ENCODE measurements at regions not wholly inside any gene's neighbourhood (a gene's known extent, or its start where the extent isn't known, plus 50 kb on each side); places are given as distances from the start of the nearest gene placed in this dataset.
"Not testable (repeated sequence)": the region's sequence is repeated elsewhere in the genome, so short reads cannot be mapped to it uniquely, and the experiment has no call there.

DNA sequence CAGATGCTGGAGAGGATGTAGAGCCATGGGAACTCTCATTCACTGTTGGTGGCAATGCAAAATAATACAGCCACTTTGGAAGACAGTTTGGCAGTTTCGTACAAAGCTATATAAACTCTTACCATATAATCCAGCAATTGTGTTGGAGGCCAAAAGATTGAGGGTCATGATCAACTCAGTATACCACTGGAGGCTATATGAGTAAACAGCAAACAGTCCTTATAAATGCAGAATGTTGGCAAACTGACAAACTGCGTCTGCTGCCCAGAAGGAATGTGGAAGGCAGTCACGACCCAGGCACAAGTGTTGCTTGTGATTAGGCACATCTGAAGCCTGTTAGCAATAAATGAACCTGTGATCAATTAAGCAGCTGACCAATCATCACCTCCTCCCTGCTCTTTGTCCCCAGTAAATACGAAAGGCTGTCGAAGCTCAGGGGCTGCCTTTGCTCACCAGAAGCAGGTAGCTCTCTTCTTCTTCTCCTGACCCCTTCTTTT, 98.1 kb upstream of the SPOPL start:
- no peak for DNase-seq

- no peak for DNase-seq
These were observed 87.6 kb upstream of the SPOPL start for GRCh38 chr2:138414014-138414413.

- DNase-seq: no peak
These were observed 85.6 kb upstream of the SPOPL start for GRCh38 chr2:138415985-138416384.

GRCh38 chr2:138418453-138418852, 83.1 kb upstream of the SPOPL start:
- DNase-seq: no peak

DNA sequence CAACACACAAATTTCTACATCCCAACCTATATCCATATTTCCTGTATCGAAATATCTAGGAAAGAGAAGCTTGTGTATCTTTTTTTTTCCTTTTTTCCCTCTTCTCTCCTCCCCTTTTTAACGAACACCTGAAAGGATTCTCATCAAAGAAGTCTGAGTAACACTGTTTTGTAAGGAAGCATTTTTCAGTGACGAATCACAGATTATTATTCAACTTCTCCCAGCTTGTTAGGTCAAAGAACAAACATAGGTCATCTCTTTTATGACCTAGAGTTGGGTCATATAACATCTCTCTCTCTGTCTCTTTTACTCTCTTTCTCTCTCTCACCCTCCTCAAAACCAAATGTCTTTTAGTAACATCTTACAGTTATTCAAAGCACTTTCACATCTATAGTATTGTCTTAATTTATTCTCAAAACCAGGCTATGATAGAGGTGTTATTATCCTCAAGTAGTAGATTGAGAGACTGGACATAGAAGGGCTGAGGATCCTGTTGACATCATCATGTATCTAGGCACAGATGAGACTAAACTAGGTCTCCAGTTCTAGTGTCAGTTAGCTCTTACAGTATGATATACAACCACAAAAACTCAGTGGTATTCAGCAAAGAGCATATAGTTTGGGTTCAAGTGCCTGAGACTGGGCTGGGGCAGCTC, 80.1 kb upstream of the SPOPL start:
- DNase-seq: no peak

- no peak for DNase-seq
These were observed 79.6 kb upstream of the SPOPL start for GRCh38 chr2:138421971-138422335.

- DNase-seq: no peak
These were observed 78.4 kb upstream of the SPOPL start for GRCh38 chr2:138423198-138423597.

DNA sequence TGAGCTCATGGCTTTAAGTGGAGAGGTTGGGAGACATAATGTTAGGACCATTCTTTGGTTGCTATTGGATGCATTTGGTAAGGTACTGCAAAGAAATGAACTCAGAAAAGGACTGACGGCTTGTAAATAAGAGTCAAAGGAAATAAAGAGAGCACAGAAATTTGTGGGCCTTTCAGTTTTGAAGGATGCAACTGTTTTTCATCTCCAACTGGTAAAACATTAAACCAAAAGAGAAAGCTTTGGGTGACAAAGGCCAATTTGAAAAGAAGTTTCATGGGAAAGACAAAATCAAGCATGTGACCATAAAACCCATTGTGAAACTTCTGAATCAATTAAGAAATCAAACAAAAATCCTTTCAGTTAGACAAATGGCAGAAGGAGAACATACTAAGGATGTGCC, 77.8 kb upstream of the SPOPL start:
- no peak for DNase-seq

DNA sequence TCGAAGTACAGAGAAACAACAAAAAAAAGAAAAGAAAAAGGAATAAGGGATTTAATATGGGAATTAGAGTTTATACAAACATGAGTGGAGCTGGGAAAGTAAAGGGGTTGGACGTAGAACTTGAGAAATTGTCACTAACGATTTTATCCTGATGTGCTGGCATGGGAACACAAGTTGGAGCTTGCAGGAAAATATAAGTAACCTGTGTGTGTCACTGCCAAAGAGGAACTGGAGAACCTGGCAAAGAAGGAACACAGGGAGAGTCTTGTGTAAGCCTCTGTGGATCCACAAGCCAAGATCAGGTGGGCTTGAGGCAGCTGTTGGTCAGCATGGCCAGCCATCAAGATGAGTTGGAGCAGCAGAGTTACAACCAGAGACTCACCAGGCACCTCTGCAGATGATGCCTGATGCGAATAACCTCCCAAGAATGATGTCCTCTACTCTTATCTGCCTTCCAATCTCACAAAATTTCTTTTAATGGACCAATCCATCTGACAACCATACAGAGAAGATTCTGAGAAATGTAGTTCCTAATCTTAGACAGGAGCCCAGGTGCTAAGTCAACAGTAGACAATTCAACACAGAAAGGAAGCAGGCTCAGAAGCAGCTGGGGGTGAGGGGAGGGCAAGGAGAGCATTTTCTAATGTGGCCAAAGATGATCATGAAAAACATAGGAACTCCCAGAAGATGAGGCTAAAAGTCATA, 77.0 kb upstream of the SPOPL start:
- no peak for DNase-seq

DNA sequence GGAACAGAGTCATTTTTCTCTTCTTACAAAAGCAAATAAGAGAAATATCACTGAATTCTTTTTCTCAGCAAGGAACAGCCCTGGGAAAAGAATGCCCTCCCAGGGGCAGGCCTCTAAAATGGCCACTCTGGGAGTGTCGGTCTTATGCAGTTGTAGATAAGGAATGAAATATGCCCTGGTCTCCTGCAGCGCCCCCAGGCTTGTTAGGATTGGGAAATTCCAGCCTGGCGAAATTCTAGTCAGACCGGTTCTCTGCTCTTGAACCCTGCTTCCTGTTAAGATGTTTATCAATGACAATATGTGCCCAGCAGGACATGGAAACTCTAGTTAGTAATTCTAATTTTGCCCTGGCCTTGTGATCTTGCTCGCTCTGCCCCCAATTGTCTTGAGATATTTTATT, 75.5 kb upstream of the SPOPL start:
- DNase-seq: not testable (repeated sequence)

DNA sequence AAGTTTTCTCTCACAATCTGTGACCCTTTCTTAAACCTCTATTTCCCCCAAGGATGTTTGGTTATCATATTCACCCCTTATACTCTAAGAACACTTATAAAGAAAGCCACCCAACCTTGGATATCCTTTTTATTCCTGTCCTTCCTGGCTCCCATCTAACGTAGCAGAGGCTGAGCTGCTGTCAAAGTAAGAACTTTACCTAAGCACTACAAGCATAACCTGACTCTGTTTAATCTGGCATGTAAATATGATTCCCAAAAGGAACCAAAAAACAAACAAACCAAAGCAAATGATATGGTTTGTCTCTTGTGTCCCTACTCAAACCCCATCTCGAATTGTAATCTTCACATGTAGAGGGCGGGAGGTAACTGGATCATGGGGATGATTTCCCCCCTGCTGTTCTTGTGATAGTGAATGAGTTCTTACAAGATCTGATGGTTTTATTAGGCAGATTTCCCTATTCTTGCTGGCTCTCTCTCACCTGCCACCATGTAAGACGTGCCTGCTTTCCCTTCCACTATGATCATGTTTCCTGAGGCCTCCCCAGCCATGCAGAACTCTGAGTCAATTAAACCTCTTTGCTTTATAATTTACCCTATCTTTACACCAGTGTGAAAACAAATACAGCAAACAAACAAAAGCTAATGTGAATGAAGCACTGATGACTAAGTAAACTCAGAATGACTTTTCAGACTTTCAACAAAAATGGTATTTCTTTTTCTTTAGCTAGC, 72.7 kb upstream of the SPOPL start:
- peak; percentile 3 for DNase-seq

GRCh38 chr2:138430181-138430580, 71.4 kb upstream of the SPOPL start:
- DNase-seq: no peak

- DNase-seq: no peak
These were observed 68.6 kb upstream of the SPOPL start for GRCh38 chr2:138432971-138433370.

DNA sequence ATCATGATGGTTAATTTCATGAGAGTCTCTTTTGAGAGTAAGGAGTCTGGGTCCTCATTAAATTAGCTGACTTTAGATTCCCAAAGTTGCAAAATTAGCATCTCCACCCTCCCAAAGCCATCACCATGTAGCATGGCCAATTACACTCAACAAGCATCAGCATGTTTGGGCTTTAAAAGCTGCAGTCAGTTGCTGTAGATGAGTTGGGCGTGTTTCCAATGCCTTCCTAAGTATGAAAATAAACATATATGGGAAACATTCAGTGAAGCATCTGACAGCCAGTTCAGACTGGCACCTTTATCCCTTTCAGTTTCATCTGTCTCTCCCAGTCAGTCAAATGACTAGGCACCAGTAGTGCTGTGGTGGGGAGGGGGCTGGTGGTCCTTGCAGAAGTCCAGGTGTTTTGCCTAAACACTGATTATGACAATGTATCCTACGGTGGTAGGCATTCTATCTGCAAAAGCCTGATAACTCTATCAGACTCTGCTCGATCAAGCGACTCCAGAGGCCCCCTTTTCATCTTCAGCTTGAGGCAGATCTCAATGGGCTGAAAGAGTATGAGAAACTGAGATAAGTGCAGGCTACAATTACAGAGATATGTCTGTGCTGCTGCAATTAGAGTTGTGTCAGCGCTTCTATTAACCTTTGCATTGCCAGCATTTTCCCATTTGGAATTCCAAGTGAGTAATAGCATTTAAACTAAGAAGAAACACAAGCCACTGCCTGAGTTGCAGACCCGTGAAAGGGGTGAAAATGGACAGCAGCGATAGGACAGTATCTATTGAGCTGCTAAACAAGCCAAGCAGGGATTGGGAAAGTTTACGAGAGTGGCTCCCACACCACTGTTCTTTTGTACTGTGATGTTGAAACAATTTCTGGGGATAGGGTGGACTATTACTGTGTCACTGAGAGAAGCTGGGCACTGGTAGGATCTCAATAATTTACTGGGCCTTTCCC, 67.3 kb upstream of the SPOPL start:
- DNase-seq: no peak

DNA sequence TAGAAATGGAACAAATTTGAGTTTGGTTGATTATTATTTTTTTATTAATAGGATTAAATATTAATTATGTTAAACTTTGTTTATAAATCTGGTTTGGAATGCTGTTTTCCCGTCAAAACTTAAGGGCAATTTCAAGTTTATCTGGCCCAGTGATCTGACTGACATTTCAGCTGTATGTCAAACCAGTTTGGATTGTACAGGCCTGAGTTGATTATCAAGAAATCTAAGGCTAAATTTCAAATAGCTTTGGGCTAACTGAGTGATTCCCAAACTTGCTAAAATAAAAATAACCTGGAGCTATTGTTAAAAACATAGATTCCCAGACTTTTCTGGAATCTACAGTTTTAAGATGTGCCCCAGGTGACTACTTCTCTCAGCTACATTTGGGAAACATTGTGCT, 65.9 kb upstream of the SPOPL start:
- no peak for DNase-seq

GRCh38 chr2:138439733-138440132, 61.8 kb upstream of the SPOPL start:
- DNase-seq: no peak

GRCh38 chr2:138440759-138441158, 60.8 kb upstream of the SPOPL start:
- no peak for DNase-seq

- no peak for DNase-seq
These were observed 59.7 kb upstream of the SPOPL start for GRCh38 chr2:138441916-138442315.

DNA sequence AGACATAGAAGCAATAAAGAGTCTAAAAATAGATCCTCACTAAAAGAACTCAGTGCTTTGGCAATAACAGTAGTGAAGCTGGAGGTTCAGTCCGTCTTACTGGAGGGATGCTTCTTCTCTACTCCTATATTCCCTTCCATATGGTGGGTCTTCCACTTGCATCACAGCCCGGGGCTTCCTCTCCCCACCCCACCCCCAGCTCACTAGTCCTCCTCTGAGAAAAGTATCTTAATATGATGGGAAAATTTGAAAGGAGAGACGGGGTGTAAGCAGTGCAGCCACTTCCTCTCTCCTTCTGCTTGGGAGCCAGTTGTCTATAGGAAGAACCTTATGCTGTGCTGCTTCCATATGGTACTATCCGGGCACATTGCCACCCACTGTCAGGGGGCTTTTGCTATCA, 57.2 kb upstream of the SPOPL start:
- no peak for DNase-seq

- DNase-seq: no peak
These were observed 56.3 kb upstream of the SPOPL start for GRCh38 chr2:138445227-138445626.

GRCh38 chr2:138446043-138446442, 55.5 kb upstream of the SPOPL start:
- DNase-seq: no peak

DNA sequence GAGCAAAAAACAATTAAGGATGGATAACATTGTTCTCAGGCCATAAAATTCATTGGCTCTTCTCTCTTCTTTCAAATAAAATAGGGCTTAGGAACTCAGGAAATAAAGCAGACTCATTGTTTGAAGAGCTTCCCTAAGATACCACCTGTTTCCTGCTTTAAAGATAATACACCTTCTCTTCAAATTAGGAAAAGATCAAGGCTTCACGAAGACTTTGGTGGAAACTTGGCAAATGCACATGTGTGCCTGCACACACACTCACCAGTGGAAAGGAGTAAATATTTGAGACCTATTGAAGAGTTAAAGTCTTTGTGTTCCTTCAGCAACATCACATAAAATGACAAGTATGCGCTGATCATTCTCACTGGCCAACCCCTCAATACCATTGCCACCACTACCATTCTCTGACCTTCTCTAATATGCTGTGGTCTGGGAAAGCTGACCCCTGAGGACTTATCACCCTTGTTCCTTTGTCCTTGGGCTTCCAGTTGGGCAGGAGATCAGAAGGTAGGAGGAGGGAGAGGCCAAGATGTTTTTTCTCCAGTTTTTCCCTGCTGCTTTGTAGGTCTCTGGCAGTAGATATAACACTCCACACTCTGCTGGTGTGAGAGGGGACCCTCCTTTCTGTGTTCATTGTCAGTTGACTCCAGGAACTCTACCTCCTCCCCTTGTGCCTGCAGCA, 53.5 kb upstream of the SPOPL start:
- DNase-seq: peak; percentile 33
